ENCODE measurements at regions not wholly inside any gene's neighbourhood (a gene's known extent, or its start where the extent isn't known, plus 50 kb on each side); places are given as distances from the start of the nearest gene placed in this dataset.

DNA sequence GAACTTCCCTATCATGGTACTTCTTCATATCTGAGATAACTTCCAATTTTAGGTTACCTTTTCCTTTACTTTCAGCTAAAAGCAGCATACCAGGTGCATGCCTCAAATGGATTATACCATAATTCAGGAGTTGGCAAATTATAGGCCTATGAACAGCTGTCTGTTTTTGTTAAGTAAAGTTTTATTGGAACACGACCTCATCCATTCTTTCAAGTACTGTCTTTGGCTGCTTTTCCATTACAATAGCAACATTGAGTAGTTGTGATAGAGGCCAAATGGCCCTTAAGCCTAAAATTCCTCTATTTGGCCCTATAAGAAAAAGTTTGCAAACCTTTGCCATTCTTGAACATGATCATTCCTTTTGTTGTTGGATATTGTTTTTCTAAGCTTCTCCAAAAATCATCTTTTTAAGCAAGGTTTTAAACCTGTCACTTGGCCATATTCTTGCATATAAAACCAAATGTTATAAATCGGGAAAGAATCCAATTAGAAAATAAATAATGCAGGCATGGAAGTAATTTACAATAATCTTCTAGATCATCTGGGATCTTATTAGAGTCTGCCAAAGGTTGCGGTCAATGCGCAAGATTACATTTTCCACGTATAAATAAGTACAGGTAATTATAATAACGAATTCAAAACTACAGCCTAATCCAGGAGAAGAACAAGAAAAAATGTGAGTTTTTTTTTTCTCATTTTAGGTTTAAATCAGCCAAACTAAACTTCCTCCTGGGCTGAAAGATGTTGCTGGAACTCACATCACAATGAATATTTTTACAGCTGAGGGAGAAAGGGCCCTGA, 226.5 kb upstream of the ANKRD55 start:
- no peak for DNase-seq (ENCODE audit: low spot score)

DNA sequence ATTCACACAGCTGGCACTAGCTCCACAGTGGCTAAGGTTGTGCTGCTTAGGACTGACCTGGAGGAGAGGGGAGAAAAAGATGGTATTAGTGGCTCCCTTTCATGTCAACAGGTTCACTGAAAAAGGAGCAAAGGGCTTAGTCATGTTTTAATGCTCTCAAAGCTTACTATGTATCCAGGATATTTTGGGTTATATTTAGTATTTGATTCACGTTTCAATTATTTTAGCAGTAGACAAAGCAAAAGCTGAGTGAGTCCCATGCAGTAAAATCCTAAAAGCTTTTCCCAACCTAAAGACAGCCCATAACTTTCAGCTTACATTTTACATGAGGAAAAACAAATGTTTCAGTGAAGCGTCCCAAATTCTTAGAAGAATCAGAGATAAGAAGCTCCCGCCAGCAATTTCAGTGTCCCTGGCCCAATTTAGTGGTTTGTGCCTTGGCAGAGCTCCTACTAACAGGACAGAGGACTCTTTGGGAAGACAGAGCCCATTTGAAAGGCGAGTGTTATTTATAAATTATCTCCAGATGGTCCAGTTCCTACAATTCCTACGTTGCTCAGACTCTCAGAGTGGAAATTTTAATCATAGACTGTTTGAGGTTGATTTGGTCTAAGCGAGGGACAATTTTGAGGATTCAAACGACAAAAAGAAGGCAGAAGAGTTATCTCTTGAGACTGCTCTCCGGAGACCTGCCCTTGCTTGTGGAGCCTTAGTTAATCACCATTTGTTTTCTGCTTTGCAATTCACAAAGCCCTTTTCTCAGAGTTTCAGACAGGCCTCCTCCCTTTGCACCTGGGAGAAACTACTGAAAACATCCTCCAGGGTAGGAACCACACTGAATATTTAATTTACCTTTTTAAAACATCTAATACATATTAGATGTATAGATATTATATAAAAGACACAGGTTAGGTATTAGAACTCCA, 225.0 kb upstream of the ANKRD55 start:
- DNase-seq (ENCODE audit: low spot score) = no peak

DNA sequence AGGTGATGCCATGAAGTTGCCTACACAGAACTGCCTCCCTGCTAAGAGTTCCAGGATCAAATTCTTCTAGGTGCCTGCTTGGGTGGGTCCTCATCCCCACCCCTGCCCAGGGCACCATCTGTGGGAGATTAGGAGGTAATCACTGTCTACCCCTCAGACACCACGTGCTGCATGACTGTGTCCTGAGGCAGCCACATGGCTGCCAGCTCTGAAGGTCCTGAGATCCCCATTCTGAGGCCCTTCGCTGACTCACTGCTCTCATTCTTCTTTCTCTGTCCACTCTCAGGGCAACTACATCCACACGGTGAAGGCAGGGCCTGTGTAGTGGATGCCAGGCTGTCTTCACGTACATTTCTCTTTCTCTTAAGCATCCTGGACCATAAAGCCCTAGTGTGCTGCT, 222.9 kb upstream of the ANKRD55 start:
- no peak for DNase-seq (ENCODE audit: low spot score)

DNA sequence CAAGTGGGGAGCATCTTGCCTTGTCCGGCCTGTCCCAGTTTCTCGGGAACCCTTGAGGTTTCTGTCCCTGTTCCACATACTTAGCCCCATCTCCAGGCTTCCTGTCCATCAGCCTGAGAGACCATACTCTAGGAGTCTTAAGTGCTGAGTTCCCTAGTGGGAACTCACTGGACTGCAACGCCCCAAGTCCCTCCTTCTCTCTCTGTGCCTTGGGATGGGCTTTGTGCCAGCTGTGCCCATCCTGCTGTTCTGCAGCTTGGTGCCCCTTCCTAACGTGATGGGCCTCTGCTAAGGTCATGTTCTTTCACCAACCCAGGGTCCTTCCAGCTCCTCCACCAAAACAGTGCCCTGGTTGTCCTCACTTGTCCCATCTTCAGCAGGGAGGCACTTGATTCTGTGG, 222.3 kb upstream of the ANKRD55 start:
- DNase-seq (ENCODE audit: low spot score) = no peak

DNA sequence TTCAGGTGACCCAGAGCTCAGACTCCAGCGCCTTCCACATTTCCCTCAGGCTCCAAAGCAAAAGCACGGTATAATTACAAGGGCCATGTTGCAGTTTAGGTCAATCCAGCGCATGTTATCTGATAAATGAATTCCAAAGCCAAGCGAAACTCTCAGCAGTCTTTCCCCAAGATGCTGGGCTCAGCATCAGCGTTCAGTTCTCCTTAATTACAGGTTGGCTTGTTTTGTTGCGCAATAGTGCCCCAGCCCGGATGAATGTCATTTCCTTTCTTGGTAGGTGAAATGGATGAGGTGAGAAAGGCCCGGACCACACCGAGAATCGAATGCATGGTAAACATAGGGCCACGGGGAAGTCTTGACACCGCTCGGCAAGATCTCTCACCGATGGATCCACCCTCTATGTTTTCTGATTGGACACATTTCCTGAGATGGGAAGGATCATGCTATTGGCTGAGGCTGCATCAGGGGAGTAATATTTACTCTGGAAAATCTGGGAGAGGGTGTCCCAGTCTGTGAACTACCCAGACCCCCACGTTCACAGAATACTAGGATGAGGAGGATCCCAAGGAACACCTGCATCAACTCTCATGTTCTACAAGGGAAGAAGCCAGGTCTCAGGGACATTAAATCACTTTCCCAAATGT, 221.2 kb upstream of the ANKRD55 start:
- DNase-seq (ENCODE audit: low spot score) = no peak

DNA sequence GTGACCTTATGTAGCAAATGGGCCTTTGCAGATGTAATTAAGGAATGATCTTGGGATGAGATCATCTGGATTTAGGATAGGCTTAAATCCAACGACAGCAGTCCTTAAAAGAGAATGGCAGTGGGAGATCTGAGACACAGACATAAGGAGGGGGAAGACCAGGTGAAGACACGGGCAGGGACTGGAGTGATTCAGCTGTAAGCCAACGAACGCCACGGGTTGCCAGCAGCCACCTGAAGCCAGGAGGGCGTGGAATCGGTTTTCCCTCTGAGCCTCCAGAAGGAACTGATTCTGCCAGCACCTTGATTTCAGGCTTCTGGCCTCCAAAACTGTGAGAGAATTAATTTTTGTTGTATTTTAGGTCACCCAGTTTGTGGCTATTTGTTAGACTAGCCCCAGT, 218.6 kb upstream of the ANKRD55 start:
- DNase-seq (ENCODE audit: low spot score) = no peak

DNA sequence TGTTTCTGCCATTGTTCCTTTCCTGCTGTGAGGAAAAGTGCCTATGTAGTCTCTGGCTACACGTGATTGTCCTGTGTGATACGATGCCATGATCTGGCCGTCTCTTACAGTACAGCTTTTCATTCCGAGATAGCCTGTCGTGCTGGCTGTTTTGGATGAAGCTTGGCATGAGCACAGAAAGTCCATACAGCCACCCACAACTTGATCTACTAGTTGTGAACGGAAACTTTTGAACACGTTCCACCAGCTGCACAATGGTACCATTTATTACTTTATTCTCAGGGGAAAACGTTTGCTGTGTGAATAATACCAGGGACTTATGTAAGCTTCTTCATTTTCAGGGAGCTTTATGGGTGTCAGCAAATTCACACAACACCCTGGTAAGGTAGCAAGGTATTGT, 217.6 kb upstream of the ANKRD55 start:
- DNase-seq (ENCODE audit: low spot score) = no peak

DNA sequence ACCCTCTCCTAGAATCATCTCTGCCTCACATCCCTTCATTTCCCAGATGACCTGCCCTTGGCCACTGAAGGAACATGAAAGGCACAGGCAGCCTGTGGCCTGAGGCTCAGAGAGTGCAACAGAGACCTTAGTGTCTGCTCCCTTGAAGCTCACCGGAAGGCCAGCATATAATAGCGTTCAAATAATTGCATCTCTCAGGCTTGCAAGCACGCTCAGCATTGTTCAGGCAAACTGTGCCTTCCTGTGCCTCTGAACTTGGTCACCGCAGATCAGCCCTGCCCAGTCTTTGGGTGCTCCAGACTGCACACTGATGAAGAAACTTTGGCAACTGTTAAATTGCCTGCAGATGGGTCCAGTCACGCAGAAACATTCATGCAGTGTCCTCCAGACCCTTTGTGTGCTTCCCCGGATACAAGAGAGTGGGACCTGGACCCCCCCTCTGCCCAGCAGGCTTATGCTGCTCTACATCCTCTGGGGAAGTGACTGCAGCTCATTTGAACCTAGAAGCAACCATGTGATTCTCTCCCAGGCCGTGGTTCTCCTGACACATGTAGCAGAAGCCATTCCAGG, 216.0 kb upstream of the ANKRD55 start:
- DNase-seq (ENCODE audit: low spot score) = no peak

DNA sequence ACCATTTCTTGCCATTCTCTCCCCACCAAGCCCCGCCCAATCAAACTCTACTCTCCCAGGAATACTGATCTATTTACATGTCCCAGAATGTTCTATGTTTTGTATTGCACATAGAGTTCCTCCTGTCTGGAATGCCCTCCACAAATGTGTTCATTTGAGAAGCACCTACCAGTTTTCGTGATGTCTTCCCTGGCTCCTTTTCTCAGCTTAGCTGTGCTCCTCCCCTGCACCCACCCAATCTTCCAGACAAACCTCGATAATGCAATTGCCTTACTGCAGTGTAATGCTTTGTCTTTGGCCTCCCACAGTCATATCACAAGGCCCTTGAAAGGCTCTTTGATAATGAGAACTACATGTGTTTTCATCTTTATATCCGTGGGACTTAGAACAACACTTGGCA, 214.5 kb upstream of the ANKRD55 start:
- DNase-seq (ENCODE audit: low spot score) = no peak

DNA sequence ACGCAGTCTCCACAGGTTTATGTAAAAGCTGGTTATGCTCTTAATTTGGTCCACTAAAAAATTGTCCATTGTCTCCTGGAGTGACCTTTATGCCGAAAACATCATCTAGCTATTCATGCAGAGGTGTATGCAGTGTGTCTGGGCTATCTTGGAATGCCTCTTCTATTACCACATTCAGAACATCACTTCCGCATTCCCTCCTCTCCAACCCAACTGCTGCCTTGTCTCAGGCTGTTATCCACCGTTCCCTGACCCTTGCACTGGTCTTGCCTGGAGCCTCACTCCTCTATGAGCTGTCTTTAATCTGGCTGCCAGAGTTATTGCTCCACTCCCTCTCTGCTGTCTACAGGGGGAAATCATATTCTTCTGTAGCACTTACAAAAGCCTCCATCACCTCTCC, 214.1 kb upstream of the ANKRD55 start:
- DNase-seq (ENCODE audit: low spot score) = no peak

DNA sequence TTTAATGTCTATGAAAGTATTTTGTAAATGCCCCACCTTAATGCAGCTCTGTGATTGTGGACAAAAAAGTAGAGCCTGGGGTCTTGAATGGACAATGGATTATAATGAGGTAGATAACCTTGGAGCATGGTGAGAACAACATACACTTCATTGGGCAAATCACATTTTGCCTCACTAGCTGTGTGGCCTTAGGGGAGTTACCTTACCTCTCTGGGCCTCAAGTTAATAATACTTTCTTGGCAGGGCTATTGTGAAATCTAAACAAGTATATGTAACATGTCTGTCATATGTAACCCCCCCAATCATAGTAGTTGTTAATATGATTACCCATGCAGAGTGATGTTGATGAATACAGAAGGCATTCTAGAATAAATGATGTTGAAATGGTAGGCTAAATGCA, 213.6 kb upstream of the ANKRD55 start:
- no peak for DNase-seq (ENCODE audit: low spot score)

DNA sequence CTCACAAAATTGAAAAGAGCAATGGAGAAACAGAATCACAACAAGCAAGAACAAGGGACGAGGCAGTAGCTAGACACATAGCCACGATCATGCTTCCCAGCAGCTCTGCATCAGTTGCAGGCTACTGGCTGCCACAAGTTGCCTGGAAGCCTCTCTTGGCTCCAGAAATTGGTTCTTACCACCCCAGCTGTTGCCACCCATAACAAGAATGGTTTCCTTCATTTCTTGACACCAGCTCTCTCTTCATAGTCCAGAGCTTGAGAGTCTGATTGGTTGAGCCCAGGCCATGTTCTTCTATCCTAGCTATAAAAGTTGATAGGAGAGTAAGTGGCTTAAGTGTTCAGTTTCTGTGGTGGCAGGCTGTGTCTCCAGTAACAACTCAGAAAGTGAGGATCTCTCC, 210.7 kb upstream of the ANKRD55 start:
- DNase-seq (ENCODE audit: low spot score) = no peak

DNA sequence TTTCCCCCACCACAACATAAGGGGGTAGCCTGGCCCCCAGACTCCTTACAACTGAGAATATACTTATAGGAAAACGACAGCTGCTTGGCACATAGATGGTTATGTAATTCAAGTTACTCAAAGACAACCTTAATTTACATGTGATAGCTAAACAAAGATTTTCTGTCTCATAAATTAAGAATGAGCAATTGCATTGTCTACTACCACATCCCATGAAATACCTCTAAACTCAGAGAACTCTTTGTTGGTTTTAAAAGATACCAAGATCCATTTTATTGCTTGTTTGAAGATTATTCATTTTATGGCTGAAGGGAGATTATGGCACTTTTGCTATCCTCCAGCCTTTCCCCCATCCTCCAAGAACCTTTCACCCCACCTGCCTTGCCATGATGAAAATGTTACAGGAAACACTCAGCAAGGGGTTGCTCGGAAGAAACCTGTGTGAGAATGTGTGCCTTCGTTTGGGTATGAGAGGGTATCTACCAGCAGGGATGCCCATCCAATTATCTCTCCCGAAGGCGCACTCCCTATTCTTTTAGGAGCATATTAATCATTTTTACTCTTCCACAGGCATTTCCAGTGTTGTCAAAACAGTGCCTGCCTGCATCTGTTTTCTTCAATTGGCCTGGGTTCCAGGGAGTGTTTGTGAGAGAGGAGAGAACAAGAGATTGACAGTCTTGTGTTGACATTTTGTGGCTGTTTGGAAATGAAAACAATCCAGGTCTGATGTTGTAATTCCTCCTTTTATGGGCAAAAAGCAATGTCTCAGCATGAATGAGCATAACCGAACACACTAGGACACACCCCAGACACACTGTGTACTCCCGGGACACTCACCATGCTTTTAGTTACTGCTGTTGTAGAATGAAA, 208.0 kb upstream of the ANKRD55 start:
- DNase-seq (ENCODE audit: low spot score) = no peak

DNA sequence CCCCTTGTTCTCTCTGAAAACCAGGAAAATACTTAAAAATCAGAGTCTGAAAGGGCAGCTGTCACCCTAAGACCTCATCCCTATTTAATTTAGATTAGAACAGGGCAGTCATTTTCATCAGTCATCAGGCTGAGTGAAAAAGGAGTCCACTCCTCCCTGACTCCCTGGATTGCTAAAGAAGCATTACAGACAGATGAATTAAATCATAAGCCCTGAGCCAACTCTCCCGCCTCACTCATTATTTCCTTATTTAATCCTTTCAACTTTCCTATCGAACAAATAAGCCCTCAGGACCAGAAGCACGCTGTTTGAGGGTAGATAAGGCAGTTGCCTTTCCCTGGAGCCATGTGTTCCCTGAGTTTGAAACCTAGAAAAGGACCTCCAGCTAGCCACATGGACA, 201.9 kb upstream of the ANKRD55 start:
- DNase-seq (ENCODE audit: low spot score) = no peak

DNA sequence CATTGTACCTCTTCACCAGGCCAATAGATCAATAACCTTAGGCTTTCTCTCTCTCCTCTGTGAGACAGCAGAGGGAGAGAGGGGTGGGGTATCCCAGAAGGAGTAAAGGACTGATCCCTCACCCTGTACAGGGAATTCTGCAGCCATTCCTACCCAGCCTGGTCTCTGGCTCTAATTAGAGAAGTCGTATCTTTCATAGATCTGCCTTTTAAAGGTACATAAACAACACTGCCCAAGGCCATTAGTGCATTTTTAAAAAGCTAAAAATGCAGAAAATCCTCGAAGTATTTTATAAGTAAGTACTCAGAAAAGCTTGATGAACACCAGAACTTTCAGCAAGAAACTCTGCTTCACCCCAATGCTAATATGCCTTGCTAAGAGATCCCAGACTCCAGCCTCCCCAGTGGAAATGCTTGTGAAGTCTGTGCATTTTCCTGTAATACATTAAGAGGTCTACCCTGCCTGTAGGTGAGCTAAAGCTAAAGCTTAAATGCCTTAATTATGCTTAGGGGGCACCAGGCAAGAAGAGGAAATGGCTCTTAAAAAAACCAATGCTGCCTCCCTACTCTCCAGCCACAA, 200.0 kb upstream of the ANKRD55 start:
- DNase-seq (ENCODE audit: low spot score) = no peak

DNA sequence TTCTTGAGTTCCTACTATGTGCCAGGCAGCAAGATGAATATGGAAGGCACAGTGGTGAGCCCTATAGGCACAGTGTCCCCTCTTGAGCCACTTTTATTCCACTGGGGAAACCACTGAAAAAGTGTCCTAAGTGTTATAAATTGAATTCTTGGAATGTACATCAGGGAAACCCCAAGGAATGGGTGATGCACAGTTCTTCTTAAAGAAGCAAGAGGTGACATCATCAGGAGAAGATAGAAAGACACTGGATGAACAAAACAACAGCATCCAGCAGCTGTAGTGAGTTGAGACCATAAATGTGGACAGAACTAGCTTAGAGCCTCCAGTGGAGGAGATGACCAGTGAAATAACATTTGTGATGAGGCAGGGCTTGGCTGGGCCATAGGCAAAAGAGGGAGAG, 199.2 kb upstream of the ANKRD55 start:
- no peak for DNase-seq (ENCODE audit: low spot score)

DNA sequence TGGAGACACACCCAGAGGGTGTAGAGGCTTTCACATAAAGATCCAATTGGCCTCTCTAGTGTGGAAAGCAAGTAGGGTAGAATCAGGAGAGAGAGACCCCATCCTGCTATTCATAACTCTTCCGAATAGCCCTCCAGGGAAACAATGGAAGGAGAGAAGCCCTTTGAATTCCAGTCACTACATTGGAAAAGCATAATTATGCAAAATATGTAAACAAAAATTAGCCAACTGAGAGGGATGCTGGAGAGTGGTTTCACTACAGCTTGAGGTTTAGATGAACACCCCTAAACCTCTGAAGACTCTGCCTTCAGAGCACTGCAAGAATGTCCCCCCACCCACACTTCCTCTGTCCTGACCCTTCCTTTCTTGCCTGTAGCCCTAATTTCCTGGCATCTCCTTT, 197.3 kb upstream of the ANKRD55 start:
- DNase-seq (ENCODE audit: low spot score) = no peak

DNA sequence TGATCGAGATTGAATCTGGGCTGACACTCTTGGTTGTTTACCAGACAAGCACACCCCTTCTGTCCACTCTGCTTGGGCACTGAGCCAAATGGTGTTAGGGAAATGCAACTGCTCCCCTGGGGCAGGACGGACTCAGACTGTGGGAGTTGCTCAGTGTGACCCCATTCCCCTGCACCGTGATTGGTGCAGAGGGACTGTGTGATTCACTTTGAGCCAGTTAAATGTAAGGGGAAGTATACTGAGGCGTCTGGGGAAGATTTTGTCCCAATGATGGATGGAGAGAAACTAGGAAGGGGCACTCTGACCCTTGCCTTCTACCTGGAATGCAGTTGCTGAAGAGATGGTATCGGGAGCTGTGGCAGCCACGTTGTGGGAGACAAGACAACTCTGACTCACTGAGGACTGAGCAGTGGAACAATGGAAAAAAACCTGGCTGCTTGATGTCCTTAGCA, 196.0 kb upstream of the ANKRD55 start:
- peak; percentile 29 for DNase-seq (ENCODE audit: low spot score)

DNA sequence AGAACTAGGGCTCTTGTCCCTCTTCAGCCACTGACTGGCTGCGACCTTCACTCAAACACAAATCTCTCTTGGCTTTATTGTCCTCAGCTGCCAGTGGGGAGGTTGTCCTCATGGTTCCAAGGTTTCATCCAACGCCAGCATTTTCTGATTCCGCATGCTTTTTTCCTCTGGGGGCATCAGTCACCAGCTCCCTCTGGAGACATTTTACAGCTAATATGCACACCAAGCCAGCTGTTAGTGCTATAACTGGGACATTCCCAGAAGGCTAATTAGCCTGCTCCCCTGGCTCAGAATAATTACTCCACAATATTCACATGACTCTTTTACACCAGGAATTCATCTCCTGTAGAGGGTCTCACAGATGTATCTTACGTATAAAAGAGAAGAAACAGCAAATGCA, 193.6 kb upstream of the ANKRD55 start:
- DNase-seq (ENCODE audit: low spot score) = no peak

DNA sequence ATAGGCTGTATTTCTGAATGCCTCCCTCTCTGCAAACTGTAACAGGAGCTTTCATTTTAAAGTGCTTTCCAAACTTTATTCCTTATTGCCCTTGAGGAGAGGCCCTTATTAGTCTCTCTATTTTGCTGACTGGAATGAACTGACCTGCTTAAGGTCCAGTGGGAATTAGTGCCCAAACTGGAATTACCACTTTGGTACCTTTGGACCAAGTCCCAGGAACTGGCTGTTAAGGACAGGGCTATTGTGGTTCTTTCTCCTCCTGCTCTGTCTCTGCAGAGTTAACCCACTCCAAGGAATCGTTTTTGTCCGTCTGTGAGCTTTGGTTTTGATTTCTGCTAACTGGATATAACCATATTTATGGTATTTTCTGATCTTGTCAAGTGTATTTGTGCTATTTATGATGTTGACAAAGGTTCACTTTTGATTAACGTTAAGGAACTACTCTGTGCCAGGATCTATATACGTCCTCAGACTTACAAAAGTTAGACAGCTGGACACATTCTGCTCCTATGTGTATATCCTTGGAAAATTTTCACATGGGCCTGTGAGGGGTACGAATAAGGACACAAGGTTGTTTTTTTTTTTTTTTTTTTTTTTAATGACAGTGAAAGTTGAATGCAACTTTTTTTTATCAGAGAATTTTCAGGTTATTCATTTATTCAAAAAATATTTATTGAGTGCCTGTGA, 189.1 kb upstream of the ANKRD55 start:
- DNase-seq (ENCODE audit: low spot score) = no peak

Data from HuH-7 (cell line).